WTC11 (cell line): ENCODE measurements at regions not wholly inside any gene's neighbourhood (a gene's known extent, or its start where the extent isn't known, plus 50 kb on each side); places are given as distances from the start of the nearest gene placed in this dataset.

Experiments used
- SP1 ChIP-seq: sonication (generic); formaldehyde crosslinking; conservative IDR thresholded peaks from 2 replicates; pipeline ENCODE4 v1.8.1; 2022; ENCODE audit warnings: missing genetic modification reagents
- ZNF121 ChIP-seq: sonication (generic); formaldehyde crosslinking; IDR thresholded peaks from 2 replicates; pipeline ENCODE4 v1.8.0; 2023; ENCODE audit warnings: missing genetic modification reagents
- TF ChIP-seq, protein P1 (sequence below): sonication (generic); formaldehyde crosslinking; IDR thresholded peaks from 2 replicates; pipeline ENCODE4 v1.8.1; 2022; ENCODE audit warnings: missing genetic modification reagents, borderline replicate concordance
- TF ChIP-seq, protein P2 (sequence below): sonication (generic); formaldehyde crosslinking; IDR thresholded peaks from 2 replicates; pipeline ENCODE4 v1.8.1; 2023; ENCODE audit warnings: mild to moderate bottlenecking, missing genetic modification reagents, moderate library complexity
- TF ChIP-seq, protein P3 (sequence below): fragments of 200-600 bp; IDR thresholded peaks from 2 replicates; pipeline ENCODE4 v1.8.0; 2022; ENCODE audit warnings: antibody characterized with exemption
- TF ChIP-seq, protein P4 (sequence below): sonication (generic); formaldehyde crosslinking; IDR thresholded peaks from 2 replicates; pipeline ENCODE4 v1.8.1; 2023; ENCODE audit warnings: mild to moderate bottlenecking, missing genetic modification reagents
- TF ChIP-seq, protein P5 (sequence below): sonication (generic); formaldehyde crosslinking; IDR thresholded peaks from 2 replicates; pipeline ENCODE4 v1.8.0; 2022; ENCODE audit warnings: mild to moderate bottlenecking, missing genetic modification reagents
- TF ChIP-seq, protein P6 (sequence below): sonication (generic); formaldehyde crosslinking; IDR thresholded peaks from 2 replicates; pipeline ENCODE4 v1.8.1; 2022; ENCODE audit warnings: low read depth, missing genetic modification reagents, borderline replicate concordance
- TF ChIP-seq, protein P7 (sequence below): sonication (generic); formaldehyde crosslinking; IDR thresholded peaks from 2 replicates; pipeline ENCODE4 v1.8.0; 2022; ENCODE audit warnings: mild to moderate bottlenecking, missing genetic modification reagents
- TF ChIP-seq, protein P8 (sequence below): sonication (generic); formaldehyde crosslinking; IDR thresholded peaks from 2 replicates; pipeline ENCODE4 v1.8.0; 2022; ENCODE audit warnings: mild to moderate bottlenecking, missing genetic modification reagents

DNA sequence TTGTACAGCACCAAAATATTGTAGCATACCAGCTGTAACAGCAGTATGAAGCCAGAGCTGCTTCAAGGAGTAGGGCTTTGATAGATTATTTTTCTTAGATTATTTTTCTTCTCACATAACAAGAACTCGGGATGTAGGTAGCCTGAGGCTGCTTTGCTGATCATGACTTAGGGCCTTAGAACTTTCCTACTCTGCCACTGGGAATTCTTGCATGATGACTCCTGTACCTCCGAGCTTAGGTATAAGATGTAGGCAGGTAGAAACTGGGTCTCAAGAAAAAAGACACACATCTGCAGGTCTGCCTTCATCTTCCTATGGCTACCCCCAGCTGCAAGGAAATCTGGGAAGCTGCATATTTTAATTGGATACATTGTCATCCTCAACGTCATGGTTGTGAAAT, 115.9 kb upstream of the PNPLA4 start:
- TF ChIP-seq SP1 (CRISPR knock-in tag): no peak
- TF ChIP-seq, protein P1, sequence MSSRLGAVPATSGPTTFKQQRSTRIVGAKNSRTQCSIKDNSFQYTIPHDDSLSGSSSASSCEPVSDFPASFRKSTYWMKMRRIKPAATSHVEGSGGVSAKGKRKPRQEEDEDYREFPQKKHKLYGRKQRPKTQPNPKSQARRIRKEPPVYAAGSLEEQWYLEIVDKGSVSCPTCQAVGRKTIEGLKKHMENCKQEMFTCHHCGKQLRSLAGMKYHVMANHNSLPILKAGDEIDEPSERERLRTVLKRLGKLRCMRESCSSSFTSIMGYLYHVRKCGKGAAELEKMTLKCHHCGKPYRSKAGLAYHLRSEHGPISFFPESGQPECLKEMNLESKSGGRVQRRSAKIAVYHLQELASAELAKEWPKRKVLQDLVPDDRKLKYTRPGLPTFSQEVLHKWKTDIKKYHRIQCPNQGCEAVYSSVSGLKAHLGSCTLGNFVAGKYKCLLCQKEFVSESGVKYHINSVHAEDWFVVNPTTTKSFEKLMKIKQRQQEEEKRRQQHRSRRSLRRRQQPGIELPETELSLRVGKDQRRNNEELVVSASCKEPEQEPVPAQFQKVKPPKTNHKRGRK (CRISPR knock-in tag): no peak
- TF ChIP-seq, protein P2, sequence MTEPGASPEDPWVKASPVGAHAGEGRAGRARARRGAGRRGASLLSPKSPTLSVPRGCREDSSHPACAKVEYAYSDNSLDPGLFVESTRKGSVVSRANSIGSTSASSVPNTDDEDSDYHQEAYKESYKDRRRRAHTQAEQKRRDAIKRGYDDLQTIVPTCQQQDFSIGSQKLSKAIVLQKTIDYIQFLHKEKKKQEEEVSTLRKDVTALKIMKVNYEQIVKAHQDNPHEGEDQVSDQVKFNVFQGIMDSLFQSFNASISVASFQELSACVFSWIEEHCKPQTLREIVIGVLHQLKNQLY (CRISPR knock-in tag): no peak
- TF ChIP-seq, protein P3, sequence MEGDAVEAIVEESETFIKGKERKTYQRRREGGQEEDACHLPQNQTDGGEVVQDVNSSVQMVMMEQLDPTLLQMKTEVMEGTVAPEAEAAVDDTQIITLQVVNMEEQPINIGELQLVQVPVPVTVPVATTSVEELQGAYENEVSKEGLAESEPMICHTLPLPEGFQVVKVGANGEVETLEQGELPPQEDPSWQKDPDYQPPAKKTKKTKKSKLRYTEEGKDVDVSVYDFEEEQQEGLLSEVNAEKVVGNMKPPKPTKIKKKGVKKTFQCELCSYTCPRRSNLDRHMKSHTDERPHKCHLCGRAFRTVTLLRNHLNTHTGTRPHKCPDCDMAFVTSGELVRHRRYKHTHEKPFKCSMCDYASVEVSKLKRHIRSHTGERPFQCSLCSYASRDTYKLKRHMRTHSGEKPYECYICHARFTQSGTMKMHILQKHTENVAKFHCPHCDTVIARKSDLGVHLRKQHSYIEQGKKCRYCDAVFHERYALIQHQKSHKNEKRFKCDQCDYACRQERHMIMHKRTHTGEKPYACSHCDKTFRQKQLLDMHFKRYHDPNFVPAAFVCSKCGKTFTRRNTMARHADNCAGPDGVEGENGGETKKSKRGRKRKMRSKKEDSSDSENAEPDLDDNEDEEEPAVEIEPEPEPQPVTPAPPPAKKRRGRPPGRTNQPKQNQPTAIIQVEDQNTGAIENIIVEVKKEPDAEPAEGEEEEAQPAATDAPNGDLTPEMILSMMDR: no peak
- TF ChIP-seq, protein P4, sequence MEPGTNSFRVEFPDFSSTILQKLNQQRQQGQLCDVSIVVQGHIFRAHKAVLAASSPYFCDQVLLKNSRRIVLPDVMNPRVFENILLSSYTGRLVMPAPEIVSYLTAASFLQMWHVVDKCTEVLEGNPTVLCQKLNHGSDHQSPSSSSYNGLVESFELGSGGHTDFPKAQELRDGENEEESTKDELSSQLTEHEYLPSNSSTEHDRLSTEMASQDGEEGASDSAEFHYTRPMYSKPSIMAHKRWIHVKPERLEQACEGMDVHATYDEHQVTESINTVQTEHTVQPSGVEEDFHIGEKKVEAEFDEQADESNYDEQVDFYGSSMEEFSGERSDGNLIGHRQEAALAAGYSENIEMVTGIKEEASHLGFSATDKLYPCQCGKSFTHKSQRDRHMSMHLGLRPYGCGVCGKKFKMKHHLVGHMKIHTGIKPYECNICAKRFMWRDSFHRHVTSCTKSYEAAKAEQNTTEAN (CRISPR knock-in tag): no peak
- TF ChIP-seq, protein P5, sequence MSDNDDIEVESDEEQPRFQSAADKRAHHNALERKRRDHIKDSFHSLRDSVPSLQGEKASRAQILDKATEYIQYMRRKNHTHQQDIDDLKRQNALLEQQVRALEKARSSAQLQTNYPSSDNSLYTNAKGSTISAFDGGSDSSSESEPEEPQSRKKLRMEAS (CRISPR knock-in tag): no peak
- TF ChIP-seq, protein P6, sequence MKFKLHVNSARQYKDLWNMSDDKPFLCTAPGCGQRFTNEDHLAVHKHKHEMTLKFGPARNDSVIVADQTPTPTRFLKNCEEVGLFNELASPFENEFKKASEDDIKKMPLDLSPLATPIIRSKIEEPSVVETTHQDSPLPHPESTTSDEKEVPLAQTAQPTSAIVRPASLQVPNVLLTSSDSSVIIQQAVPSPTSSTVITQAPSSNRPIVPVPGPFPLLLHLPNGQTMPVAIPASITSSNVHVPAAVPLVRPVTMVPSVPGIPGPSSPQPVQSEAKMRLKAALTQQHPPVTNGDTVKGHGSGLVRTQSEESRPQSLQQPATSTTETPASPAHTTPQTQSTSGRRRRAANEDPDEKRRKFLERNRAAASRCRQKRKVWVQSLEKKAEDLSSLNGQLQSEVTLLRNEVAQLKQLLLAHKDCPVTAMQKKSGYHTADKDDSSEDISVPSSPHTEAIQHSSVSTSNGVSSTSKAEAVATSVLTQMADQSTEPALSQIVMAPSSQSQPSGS (CRISPR knock-in tag): no peak
- no peak for TF ChIP-seq ZNF121 (CRISPR knock-in tag)
- TF ChIP-seq, protein P7, sequence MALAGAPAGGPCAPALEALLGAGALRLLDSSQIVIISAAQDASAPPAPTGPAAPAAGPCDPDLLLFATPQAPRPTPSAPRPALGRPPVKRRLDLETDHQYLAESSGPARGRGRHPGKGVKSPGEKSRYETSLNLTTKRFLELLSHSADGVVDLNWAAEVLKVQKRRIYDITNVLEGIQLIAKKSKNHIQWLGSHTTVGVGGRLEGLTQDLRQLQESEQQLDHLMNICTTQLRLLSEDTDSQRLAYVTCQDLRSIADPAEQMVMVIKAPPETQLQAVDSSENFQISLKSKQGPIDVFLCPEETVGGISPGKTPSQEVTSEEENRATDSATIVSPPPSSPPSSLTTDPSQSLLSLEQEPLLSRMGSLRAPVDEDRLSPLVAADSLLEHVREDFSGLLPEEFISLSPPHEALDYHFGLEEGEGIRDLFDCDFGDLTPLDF (CRISPR knock-in tag): no peak
- TF ChIP-seq, protein P8, sequence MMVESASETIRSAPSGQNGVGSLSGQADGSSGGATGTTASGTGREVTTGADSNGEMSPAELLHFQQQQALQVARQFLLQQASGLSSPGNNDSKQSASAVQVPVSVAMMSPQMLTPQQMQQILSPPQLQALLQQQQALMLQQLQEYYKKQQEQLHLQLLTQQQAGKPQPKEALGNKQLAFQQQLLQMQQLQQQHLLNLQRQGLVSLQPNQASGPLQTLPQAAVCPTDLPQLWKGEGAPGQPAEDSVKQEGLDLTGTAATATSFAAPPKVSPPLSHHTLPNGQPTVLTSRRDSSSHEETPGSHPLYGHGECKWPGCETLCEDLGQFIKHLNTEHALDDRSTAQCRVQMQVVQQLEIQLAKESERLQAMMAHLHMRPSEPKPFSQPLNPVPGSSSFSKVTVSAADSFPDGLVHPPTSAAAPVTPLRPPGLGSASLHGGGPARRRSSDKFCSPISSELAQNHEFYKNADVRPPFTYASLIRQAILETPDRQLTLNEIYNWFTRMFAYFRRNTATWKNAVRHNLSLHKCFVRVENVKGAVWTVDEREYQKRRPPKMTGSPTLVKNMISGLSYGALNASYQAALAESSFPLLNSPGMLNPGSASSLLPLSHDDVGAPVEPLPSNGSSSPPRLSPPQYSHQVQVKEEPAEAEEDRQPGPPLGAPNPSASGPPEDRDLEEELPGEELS (CRISPR knock-in tag): no peak
